A549 (cell line): ENCODE measurements at regions not wholly inside any gene's neighbourhood (a gene's known extent, or its start where the extent isn't known, plus 50 kb on each side); places are given as distances from the start of the nearest gene placed in this dataset.

Experiments
- BHLHE40 ChIP-seq: IDR thresholded peaks from 2 replicates; pipeline ENCODE4 v1.6.1; 2012; ENCODE audit warnings: low read depth, low read length, inconsistent platforms
- CHD2 ChIP-seq: fragments of 150-350 bp; IDR thresholded peaks from 2 replicates; pipeline ENCODE4 v1.6.1; 2014; ENCODE audit warnings: low read length; ENCODE audit not compliant: partially characterized antibody
- CHD4 ChIP-seq: fragments of 200-600 bp; sonication (generic); IDR thresholded peaks from 2 replicates; pipeline ENCODE4 v1.6.1; 2016; ENCODE audit warnings: antibody characterized with exemption, mild to moderate bottlenecking, borderline replicate concordance
- EP300 ChIP-seq, 2 experiments: fragments of >200 bp; sonication (Bioruptor Twin); formaldehyde crosslinking; IDR thresholded peaks; 2 replicates in 1 of 2; 3 replicates in 1 of 2; pipeline ENCODE4 v1.6.1; 2016 to 2017
- KDM1A ChIP-seq: fragments of 200-600 bp; sonication (generic); IDR thresholded peaks from 2 replicates; pipeline ENCODE4 v1.6.1; 2016; ENCODE audit warnings: low read depth, mild to moderate bottlenecking
- MYC ChIP-seq: IDR thresholded peaks from 2 replicates; pipeline ENCODE4 v1.6.1; 2012; ENCODE audit warnings: mild to moderate bottlenecking, inconsistent platforms, low read length, improper control_type of control experiment, borderline replicate concordance
- SREBF2 ChIP-seq: fragments of 450-650 bp; IDR thresholded peaks from 2 replicates; pipeline ENCODE4 v1.6.1; 2014; ENCODE audit warnings: mild to moderate bottlenecking, moderate library complexity
- ZC3H11A ChIP-seq: fragments of 450-650 bp; IDR thresholded peaks from 2 replicates; pipeline ENCODE4 v1.6.1; 2014; ENCODE audit warnings: antibody characterized with exemption, mild to moderate bottlenecking
- TF ChIP-seq, protein P1 (sequence below): fragments of >200 bp; sonication (Bioruptor Twin); formaldehyde crosslinking; IDR thresholded peaks from 3 replicates; pipeline ENCODE4 v1.5.1; 2016

DNA sequence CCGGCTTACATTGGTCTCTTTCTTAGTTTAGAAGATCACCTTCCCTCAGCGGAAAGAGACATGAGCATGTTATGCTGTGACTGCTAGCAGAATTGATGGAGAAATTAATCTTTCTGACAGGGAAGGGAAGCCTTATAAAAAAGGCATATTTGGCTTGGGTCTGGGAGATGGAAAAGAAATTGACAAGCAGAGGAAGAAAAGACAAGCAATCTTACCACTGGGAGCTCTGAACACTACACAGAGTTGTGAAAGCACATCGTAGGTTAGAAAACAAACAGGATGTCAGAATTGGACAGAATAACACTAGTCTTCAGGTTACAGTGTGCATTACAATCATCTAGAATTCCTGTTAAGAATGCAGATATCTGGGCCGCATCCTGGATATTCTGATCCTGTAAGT is 1493.8 kb upstream of the IGFBP7 start:
- TF ChIP-seq, protein P1, sequence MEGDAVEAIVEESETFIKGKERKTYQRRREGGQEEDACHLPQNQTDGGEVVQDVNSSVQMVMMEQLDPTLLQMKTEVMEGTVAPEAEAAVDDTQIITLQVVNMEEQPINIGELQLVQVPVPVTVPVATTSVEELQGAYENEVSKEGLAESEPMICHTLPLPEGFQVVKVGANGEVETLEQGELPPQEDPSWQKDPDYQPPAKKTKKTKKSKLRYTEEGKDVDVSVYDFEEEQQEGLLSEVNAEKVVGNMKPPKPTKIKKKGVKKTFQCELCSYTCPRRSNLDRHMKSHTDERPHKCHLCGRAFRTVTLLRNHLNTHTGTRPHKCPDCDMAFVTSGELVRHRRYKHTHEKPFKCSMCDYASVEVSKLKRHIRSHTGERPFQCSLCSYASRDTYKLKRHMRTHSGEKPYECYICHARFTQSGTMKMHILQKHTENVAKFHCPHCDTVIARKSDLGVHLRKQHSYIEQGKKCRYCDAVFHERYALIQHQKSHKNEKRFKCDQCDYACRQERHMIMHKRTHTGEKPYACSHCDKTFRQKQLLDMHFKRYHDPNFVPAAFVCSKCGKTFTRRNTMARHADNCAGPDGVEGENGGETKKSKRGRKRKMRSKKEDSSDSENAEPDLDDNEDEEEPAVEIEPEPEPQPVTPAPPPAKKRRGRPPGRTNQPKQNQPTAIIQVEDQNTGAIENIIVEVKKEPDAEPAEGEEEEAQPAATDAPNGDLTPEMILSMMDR, result no peak
- TF ChIP-seq ZC3H11A (no peak), SREBF2 (no peak), BHLHE40 (no peak), CHD4 (no peak), EP300 (IDR thresholded peaks at IDR 0.05) (no peak), KDM1A (no peak), MYC (no peak), CHD2 (no peak)
